GM12878 (cell line): ENCODE measurements at regions not wholly inside any gene's neighbourhood (a gene's known extent, or its start where the extent isn't known, plus 50 kb on each side); places are given as distances from the start of the nearest gene placed in this dataset.

Source experiments
- ATAC-seq: fragments of 200-7000 bp; cut with Tn5 transposase; 3 replicates; pipeline ENCODE4 v1.9.1; 2020; ENCODE audit warnings: mild to moderate bottlenecking, moderate library complexity
- BruUV-seq: library from RNA; stranded (reverse); fragments of 400-500 nt; replicated peaks from 2 replicates; lab custom pipeline; 2021; lab: Mats Ljungman, UMichigan
- CTCF ChIA-PET: fragments of 300-600 bp; sonication (Branson Sonifier 250); formaldehyde crosslinking; extraction: SDS; loops from one replicate; lab custom pipeline; 2021; ENCODE audit warnings: inconsistent platforms; lab: Yijun Ruan, JAX
- POLR2A ChIA-PET: fragments of 350-600 bp; formaldehyde crosslinking; extraction: SDS; loops from one replicate; lab custom pipeline; 2021; ENCODE audit warnings: inconsistent platforms; lab: Charles Lee
- RAD21 ChIA-PET: fragments of 300-600 bp; sonication (Branson Sonifier 250); formaldehyde crosslinking; loops from one replicate; lab custom pipeline; 2023; ENCODE audit warnings: antibody characterized with exemption; ENCODE audit not compliant: unreplicated experiment; lab: Charles Lee
- SMC1A ChIA-PET: fragments of 300-600 bp; sonication (Branson Sonifier 250); formaldehyde crosslinking; loops from one replicate; lab custom pipeline; 2023; ENCODE audit not compliant: unreplicated experiment, uncharacterized antibody; lab: Charles Lee
- DNase-seq: peaks from one replicate; pipeline ENCODE4 v3.0.0-alpha.2; 2011; ENCODE audit warnings: low read depth, low spot score
- FAIRE-seq: peaks from 3 replicates; lab custom pipeline; 2011; peaks lifted over from hg19 to GRCh38; lab: Jason Lieb, UNC
- H2AFZ ChIP-seq: 2 replicates; pipeline ENCODE4 v1.6.0; 2011; ENCODE audit warnings: low read depth, low read length, control low read depth; ENCODE audit not compliant: control insufficient read depth
- H3K27ac ChIP-seq: 2 replicates; pipeline ENCODE4 v1.5.1; 2011; ENCODE audit warnings: control low read depth; ENCODE audit not compliant: control insufficient read depth, insufficient read depth
- H3K27me3 ChIP-seq, 2 experiments: replicated peaks in 1 of 2; 2 replicates each; pipeline versions ENCODE4 v1.6.0 to v1.6.1; 2011; ENCODE audit warnings: low read length in 1 of 2; ENCODE audit not compliant: control insufficient read depth in 2 of 2, insufficient read depth in 2 of 2
- H3K36me3 ChIP-seq, 2 experiments: 2 replicates each; pipeline ENCODE4 v1.5.1; 2011; ENCODE audit warnings: low read length in 1 of 2; ENCODE audit not compliant: control insufficient read depth in 2 of 2, insufficient read depth in 2 of 2
- H3K4me1 ChIP-seq: 2 replicates; pipeline ENCODE4 v1.6.1; 2011; ENCODE audit warnings: mild to moderate bottlenecking, low read length, moderate library complexity, mixed read lengths; ENCODE audit not compliant: control insufficient read depth, insufficient read depth
- H3K4me2 ChIP-seq: 2 replicates; pipeline ENCODE4 v1.6.0; 2011; ENCODE audit warnings: control low read depth; ENCODE audit not compliant: control insufficient read depth, insufficient read depth
- H3K4me3 ChIP-seq: fragments of 200-600 bp; sonication (generic); 2 replicates; pipeline ENCODE4 v1.5.1; 2016
- H3K79me2 ChIP-seq: 2 replicates; pipeline ENCODE4 v1.6.0; 2011; ENCODE audit warnings: low read length; ENCODE audit not compliant: control insufficient read depth, insufficient read depth
- H3K9ac ChIP-seq: 2 replicates; pipeline ENCODE4 v1.8.0; 2011; ENCODE audit warnings: low read length, control low read depth, mixed read lengths; ENCODE audit not compliant: control insufficient read depth, insufficient read depth
- H3K9me3 ChIP-seq: replicated peaks from 3 replicates; pipeline ENCODE4 v1.5.1; 2011; ENCODE audit warnings: mild to moderate bottlenecking, low read length; ENCODE audit not compliant: control insufficient read depth, insufficient read depth
- H4K20me1 ChIP-seq: 2 replicates; pipeline ENCODE4 v1.6.0; 2011; ENCODE audit not compliant: control insufficient read depth, insufficient read depth
- JUNB ChIP-seq: IDR thresholded peaks from 2 replicates; pipeline ENCODE4 v1.6.1; 2016; ENCODE audit warnings: antibody characterized with exemption, mild to moderate bottlenecking
- JUND ChIP-seq: IDR thresholded peaks from 2 replicates; pipeline ENCODE4 v1.6.1; 2012; ENCODE audit warnings: low read depth, mild to moderate bottlenecking, low read length, improper control_type of control experiment, moderate library complexity
- NFXL1 ChIP-seq: fragments of 450-650 bp; IDR thresholded peaks from 2 replicates; pipeline ENCODE4 v1.6.1; 2017; ENCODE audit warnings: antibody characterized with exemption, mild to moderate bottlenecking, borderline replicate concordance
- NFYB ChIP-seq: IDR thresholded peaks from 2 replicates; pipeline ENCODE4 v1.6.1; 2011; ENCODE audit warnings: low read depth, mild to moderate bottlenecking, low read length, improper control_type of control experiment, moderate library complexity; ENCODE audit not compliant: insufficient read depth
- PAX5 ChIP-seq: IDR thresholded peaks from 2 replicates; pipeline ENCODE4 v1.6.1; 2011; ENCODE audit warnings: low read depth, low read length, borderline replicate concordance
- SIN3A ChIP-seq: IDR thresholded peaks from 2 replicates; pipeline ENCODE4 v1.6.1; 2012; ENCODE audit warnings: low read depth, low read length, improper control_type of control experiment
- WGBS: methylation state at CpG from one replicate; pipeline ENCODE4 v1.1.6; 2016; ENCODE audit warnings: low lambda C conversion rate; ENCODE audit not compliant: insufficient replicate concordance, insufficient coverage; ENCODE audit errors: missing lambda C conversion rate; 5-methylcytosine and 5-hydroxymethylcytosine counted together
- in situ Hi-C: fragments of 300-500 bp; cut with MboI; formaldehyde crosslinking; loops from 9 replicates; pipeline ENCODE4 v1.14.3; 2018; ENCODE audit warnings: mixed read lengths
- intact Hi-C: fragments of 100-400 bp; cut with micrococcal nuclease; formaldehyde crosslinking; loops from one replicate; pipeline ENCODE4 v1.14.2; 2022; ENCODE audit not compliant: unreplicated experiment
- TF ChIP-seq, protein P1 (sequence below): IDR thresholded peaks from 2 replicates; pipeline ENCODE4 v1.6.1; 2011; ENCODE audit warnings: low read depth, mild to moderate bottlenecking, low read length, moderate library complexity, borderline replicate concordance; ENCODE audit errors: extremely low read depth

DNA sequence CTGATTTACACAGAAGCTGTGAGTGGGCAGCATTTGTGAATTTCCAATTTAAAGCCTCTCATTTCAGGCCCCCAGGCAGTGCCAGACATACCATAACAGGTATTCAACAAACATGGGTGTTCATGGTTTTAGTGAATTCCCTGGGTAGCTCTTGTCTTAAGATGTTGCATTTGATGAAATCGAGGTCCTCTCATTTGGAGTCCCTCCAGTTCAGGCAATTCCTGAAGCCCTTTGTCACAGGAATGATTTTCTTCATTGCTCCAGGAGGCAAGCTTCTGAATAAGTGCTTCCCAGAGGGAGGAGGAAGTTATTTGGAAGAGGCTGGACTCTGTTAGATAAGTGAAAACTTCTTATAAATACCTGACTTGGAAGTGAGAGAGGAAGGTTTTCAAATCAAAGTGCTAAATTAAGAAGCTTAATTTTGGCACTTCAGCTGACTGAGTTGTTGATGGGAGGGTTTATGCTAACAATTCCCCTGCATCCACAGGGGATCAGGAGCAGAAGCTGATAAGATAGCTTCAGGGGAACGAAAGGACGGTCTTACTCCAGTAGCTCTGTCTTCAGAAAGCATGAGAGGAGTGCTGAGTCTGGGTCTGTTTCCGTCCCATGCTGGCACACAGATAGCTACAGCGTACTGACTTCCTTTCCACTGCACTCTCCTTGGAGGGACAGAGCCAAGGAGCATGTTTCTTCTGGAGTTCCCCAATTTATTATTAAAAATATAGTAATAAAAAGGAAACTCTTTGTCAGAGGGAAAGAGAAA lies 543.1 kb downstream of the GBA3 start:
- H4K20me1 ChIP-seq: no peaks in the 10 kb centered on the region
- no peaks in the 10 kb centered on the region for H3K4me1 ChIP-seq
- no peak overlapping the region for H2AFZ ChIP-seq
- no peak overlapping the region for H3K4me2 ChIP-seq
- no peak for FAIRE-seq
- no peaks in the 10 kb centered on the region for H3K27me3 ChIP-seq
- no peaks in the 10 kb centered on the region for H3K79me2 ChIP-seq
- H3K9me3 ChIP-seq: no peaks in the 10 kb centered on the region
- H3K9ac ChIP-seq: no peak overlapping the region
- no peak overlapping the region for H3K27ac ChIP-seq
- POLR2A ChIA-PET: no interaction called here
- intact Hi-C loops (no loop called here), in situ Hi-C loops (no loop called here)
- BruUV-seq: no TSS peak
- TF ChIP-seq NFYB: no peak
- no peak for TF ChIP-seq SIN3A
- TF ChIP-seq, protein P1, sequence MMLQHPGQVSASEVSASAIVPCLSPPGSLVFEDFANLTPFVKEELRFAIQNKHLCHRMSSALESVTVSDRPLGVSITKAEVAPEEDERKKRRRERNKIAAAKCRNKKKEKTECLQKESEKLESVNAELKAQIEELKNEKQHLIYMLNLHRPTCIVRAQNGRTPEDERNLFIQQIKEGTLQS: no peak
- TF ChIP-seq JUND: no peak
- no peak for TF ChIP-seq JUNB
- TF ChIP-seq NFXL1: no peak
- no peak for TF ChIP-seq PAX5
- TF ChIP-seq, all 136 proteins: peak for 0
- no peak overlapping the region for H3K4me3 ChIP-seq
- RAD21 ChIA-PET: no interaction called here
- SMC1A ChIA-PET: interaction anchor here (1.1 to 1.5 kb wide), 3 partner anchors 9 to 178 kb away, joined by 3 read pairs; no protein-coding TSS in a partner anchor
- CTCF ChIA-PET: interaction anchor here (1.0 to 1.3 kb wide), 2 partner anchors 10 to 24 kb away, joined by 3 read pairs; no protein-coding TSS in a partner anchor
- DNase-seq (no peak), ATAC-seq (no peak)
- WGBS: 3% methylated on average over 5 of the region's 5 CpGs
- no peaks in the 10 kb centered on the region for H3K36me3 ChIP-seq
